SU-DHL-6 (cell line): ENCODE measurements at regions not wholly inside any gene's neighbourhood (a gene's known extent, or its start where the extent isn't known, plus 50 kb on each side); places are given as distances from the start of the nearest gene placed in this dataset.

Source experiments
- CTCF ChIP-seq: fragments of 200-600 bp; sonication (generic); IDR thresholded peaks from one replicate; pipeline ENCODE4 v1.5.1; 2017; ENCODE audit warnings: antibody characterized with exemption, mild to moderate bottlenecking, low read length, moderate library complexity; ENCODE audit not compliant: insufficient read depth, poor library complexity, severe bottlenecking
- EZH2phosphoT487 ChIP-seq: fragments of 200-600 bp; sonication (generic), shearing (Covaris generic); conservative IDR thresholded peaks from 2 replicates; pipeline ENCODE4 v1.6.1; 2018; ENCODE audit warnings: mild to moderate bottlenecking, antibody characterized with exemption, low read length, moderate library complexity, mixed read lengths

GRCh38 chr2:223487214-223487846, 114.8 kb downstream of the SCG2 start:
- no peak for TF ChIP-seq EZH2phosphoT487
- no peak for TF ChIP-seq CTCF
